Kidney epithelial cell (primary cell): ENCODE measurements at regions not wholly inside any gene's neighbourhood (a gene's known extent, or its start where the extent isn't known, plus 50 kb on each side); places are given as distances from the start of the nearest gene placed in this dataset.

Source experiments
- DNase-seq: peaks from one replicate; pipeline ENCODE4 v3.0.0-alpha.2; 2010; ENCODE audit warnings: low read depth
- H3K27me3 ChIP-seq: 2 replicates; pipeline ENCODE4 v1.6.0; 2011; ENCODE audit warnings: low read length; ENCODE audit not compliant: control insufficient read depth, insufficient read depth
- H3K36me3 ChIP-seq: 2 replicates; pipeline ENCODE4 v1.5.1; 2011; ENCODE audit warnings: low read length; ENCODE audit not compliant: control insufficient read depth, insufficient read depth
- H3K4me3 ChIP-seq: 2 replicates; pipeline ENCODE4 v1.5.1; 2011; ENCODE audit warnings: low read depth, mild to moderate bottlenecking, control low read depth, low read length
- TF ChIP-seq, protein P1 (sequence below): IDR thresholded peaks from 2 replicates; pipeline ENCODE4 v1.5.1; 2011; ENCODE audit warnings: mild to moderate bottlenecking, moderate library complexity, low read length, control low read depth, inconsistent platforms; ENCODE audit not compliant: insufficient read depth, poor library complexity, severe bottlenecking

GRCh38 chr7:10312942-10313341 lies 660.7 kb upstream of the PHF14 start:
- H3K4me3 ChIP-seq: no peak overlapping the region
- H3K27me3 ChIP-seq: no peaks in the 10 kb centered on the region
- DNase-seq: no peak
- TF ChIP-seq, protein P1, sequence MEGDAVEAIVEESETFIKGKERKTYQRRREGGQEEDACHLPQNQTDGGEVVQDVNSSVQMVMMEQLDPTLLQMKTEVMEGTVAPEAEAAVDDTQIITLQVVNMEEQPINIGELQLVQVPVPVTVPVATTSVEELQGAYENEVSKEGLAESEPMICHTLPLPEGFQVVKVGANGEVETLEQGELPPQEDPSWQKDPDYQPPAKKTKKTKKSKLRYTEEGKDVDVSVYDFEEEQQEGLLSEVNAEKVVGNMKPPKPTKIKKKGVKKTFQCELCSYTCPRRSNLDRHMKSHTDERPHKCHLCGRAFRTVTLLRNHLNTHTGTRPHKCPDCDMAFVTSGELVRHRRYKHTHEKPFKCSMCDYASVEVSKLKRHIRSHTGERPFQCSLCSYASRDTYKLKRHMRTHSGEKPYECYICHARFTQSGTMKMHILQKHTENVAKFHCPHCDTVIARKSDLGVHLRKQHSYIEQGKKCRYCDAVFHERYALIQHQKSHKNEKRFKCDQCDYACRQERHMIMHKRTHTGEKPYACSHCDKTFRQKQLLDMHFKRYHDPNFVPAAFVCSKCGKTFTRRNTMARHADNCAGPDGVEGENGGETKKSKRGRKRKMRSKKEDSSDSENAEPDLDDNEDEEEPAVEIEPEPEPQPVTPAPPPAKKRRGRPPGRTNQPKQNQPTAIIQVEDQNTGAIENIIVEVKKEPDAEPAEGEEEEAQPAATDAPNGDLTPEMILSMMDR: no peak
- no peaks in the 10 kb centered on the region for H3K36me3 ChIP-seq

GRCh38 chr7:10315881-10316280 lies 657.8 kb upstream of the PHF14 start:
- DNase-seq: no peak
- H3K27me3 ChIP-seq: no peaks in the 10 kb centered on the region
- H3K36me3 ChIP-seq: no peaks in the 10 kb centered on the region
- H3K4me3 ChIP-seq: no peak overlapping the region
- TF ChIP-seq, protein P1: no peak

DNA sequence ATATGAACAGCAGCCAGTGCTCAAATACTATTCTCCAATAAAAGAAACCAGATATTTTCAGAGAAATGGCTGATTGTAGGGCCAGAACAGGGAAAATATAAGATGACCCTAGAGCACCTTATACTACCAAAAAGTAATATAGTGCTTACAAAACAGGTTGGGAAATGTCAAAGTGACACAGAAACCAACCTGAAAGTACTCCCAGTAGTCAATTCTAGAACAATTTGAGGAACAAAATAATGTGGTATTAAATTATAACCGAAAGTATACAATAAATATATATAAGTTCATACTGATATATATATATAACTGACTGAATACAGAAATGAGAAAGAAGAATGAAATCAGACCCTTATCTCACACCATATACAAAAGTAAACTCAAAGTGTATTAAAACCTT lies 657.2 kb upstream of the PHF14 start:
- Histone ChIP-seq H3K27me3 (no peaks in the 10 kb centered on the region), H3K4me3 (no peak overlapping the region), H3K36me3 (no peaks in the 10 kb centered on the region)
- DNase-seq: no peak
- TF ChIP-seq, protein P1: no peak

DNA sequence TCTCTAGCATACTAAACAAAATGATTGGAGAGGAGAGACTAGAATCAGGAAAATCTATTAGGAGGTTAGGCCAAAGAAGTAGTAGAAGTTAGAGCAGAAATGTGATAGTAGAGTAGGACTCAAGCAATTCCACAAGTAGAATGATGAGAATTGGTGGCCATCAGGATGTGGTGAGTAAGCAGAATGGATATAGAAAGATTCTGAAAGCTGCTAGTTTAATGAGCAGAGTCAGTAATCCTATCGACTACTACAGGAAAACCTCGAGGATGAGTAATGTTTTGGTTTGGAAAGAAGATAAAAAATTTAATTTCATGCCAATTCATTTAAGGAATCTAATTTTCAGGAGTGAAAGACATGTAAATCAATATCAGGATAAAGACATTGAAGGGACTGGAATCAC lies 648.3 kb upstream of the PHF14 start:
- H3K4me3 ChIP-seq: no peak overlapping the region
- no peaks in the 10 kb centered on the region for H3K27me3 ChIP-seq
- TF ChIP-seq, protein P1: no peak
- no peak for DNase-seq
- no peaks in the 10 kb centered on the region for H3K36me3 ChIP-seq

DNA sequence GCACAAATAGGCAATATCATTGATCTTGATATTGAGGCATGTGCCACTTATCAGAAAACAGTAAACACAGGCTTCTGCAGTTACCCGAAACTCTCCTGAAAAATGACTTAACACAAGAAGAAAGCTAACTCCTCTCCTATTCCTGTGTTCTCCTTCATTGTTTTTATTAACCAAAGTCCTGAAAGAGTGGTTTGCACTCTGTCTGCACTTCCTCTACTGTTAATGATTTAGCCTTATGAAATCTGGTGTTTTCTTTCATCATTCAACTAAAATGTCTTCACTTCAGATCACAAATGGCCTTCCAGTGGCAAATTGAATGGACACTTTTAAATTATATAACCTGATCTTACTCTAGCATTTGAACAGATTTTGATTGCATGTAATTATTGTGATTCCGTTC lies 630.6 kb upstream of the PHF14 start:
- Histone ChIP-seq H3K4me3 (no peak overlapping the region), H3K27me3 (no peaks in the 10 kb centered on the region), H3K36me3 (no peaks in the 10 kb centered on the region)
- TF ChIP-seq, protein P1: no peak
- peak; percentile 2 for DNase-seq

DNA sequence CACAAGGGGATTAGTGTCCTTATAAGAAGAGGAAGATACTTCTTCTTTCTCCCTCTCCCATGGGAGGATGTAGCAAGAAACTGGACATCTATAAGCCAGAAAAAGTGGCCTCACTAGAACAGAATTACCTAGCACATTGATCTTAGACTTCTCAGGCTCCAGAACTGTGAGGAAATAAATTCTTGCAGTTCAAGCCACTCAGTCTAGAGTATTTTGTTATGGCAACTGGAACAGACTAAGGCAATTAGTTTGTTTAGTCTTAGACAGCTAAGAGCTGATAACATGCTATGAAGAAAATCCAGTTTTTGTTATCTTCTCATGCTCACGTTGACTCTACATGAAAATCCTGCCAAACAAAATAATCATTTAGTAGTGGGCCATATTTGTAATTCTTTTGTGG lies 627.6 kb upstream of the PHF14 start:
- no peaks in the 10 kb centered on the region for H3K27me3 ChIP-seq
- no peak for DNase-seq
- no peaks in the 10 kb centered on the region for H3K36me3 ChIP-seq
- H3K4me3 ChIP-seq: no peak overlapping the region
- TF ChIP-seq, protein P1: no peak
